T-cell (primary cell): ENCODE measurements at regions not wholly inside any gene's neighbourhood (a gene's known extent, or its start where the extent isn't known, plus 50 kb on each side); places are given as distances from the start of the nearest gene placed in this dataset.

Experiments used
- ATAC-seq, 4 experiments: fragments of 200-7000 bp in 3 of 4; fragments of 150-1000 bp in 1 of 4; cut with Tn5 transposase; replicated peaks in 1 of 4; 1 replicate in 3 of 4; 2 replicates in 1 of 4; pipeline ENCODE4 v1.10.0; 2021; ENCODE audit warnings: moderate library complexity in 3 of 4, mild to moderate bottlenecking in 2 of 4, moderate number of reproducible peaks in 1 of 4
- CTCF ChIA-PET, 2 donors: fragments of 300-600 bp; sonication (Branson Sonifier 250); formaldehyde crosslinking; loops; one replicate each; lab custom pipeline; 2022; ENCODE audit warnings: antibody characterized with exemption in 2 of 2; lab: Charles Lee
- POLR2A ChIA-PET, 2 donors: fragments of 300-600 bp; sonication (Branson Sonifier 250); formaldehyde crosslinking; loops; one replicate each; lab custom pipeline; 2022; ENCODE audit warnings: antibody characterized with exemption in 2 of 2; lab: Charles Lee
- DNase-seq, 35 experiments: peaks; one replicate each; pipeline versions ENCODE4 v3.0.0 to v3.0.0-alpha.2; 2013 to 2023
- H3K27ac ChIP-seq: one replicate; pipeline ENCODE4 v1.5.1; 2013; ENCODE audit warnings: low read length
- H3K27me3 ChIP-seq, 2 experiments: replicated peaks in 1 of 2; 1 replicate in 1 of 2; 2 replicates in 1 of 2; pipeline versions ENCODE4 v1.6.1 to v1.7.0; 2013; ENCODE audit warnings: low read length in 1 of 2, mixed read lengths in 1 of 2; ENCODE audit not compliant: control insufficient read depth in 2 of 2, insufficient read depth in 2 of 2; ENCODE audit errors: extremely low read depth in 1 of 2
- H3K36me3 ChIP-seq, 2 donors: 1 replicate in 1 of 2; 2 replicates in 1 of 2; pipeline versions ENCODE4 v1.6.1 to v1.7.0; 2013; ENCODE audit warnings: low read length in 1 of 2; ENCODE audit not compliant: control insufficient read depth in 2 of 2, insufficient read depth in 1 of 2; ENCODE audit errors: extremely low read depth in 1 of 2
- H3K4me1 ChIP-seq, 2 experiments: 1 replicate in 1 of 2; 2 replicates in 1 of 2; pipeline versions ENCODE4 v1.6.1 to v1.7.0; 2013; ENCODE audit warnings: low read length in 2 of 2, mixed read lengths in 1 of 2; ENCODE audit not compliant: insufficient read depth in 2 of 2, control insufficient read depth in 1 of 2; ENCODE audit errors: extremely low read depth in 1 of 2
- H3K4me3 ChIP-seq, 2 donors: 1 replicate in 1 of 2; 2 replicates in 1 of 2; pipeline versions ENCODE4 v1.5.1 to v1.7.0; 2013; ENCODE audit warnings: mild to moderate bottlenecking in 2 of 2, low read length in 1 of 2, moderate library complexity in 1 of 2; ENCODE audit not compliant: control insufficient read depth in 1 of 2; ENCODE audit errors: extremely low read depth in 1 of 2
- H3K9me3 ChIP-seq: 2 replicates; pipeline ENCODE4 v1.7.0; 2013
- H3K27ac Mint-ChIP-seq, 2 donors: one replicate each; pipeline ENCODE4 v1.8.0; 2020 to 2021; ENCODE audit warnings: mild to moderate bottlenecking in 2 of 2, mixed read lengths in 2 of 2
- H3K27me3 Mint-ChIP-seq, 2 donors: one replicate each; pipeline ENCODE4 v1.8.0; 2021 to 2022; ENCODE audit warnings: mixed read lengths in 2 of 2
- H3K36me3 Mint-ChIP-seq: one replicate; pipeline ENCODE4 v1.8.0; 2021; ENCODE audit warnings: mixed read lengths
- H3K4me1 Mint-ChIP-seq, 3 donors: one replicate each; pipeline ENCODE4 v1.8.0; 2020 to 2022; ENCODE audit warnings: mixed read lengths in 3 of 3, mild to moderate bottlenecking in 1 of 3
- H3K4me3 Mint-ChIP-seq, 3 donors: one replicate each; pipeline ENCODE4 v1.8.0; 2020 to 2022; ENCODE audit warnings: mild to moderate bottlenecking in 3 of 3, mixed read lengths in 3 of 3, moderate library complexity in 3 of 3
- H3K9me3 Mint-ChIP-seq, 3 donors: one replicate each; pipeline ENCODE4 v1.8.0; 2020 to 2022; ENCODE audit warnings: mixed read lengths in 3 of 3
- WGBS: methylation state at CpG from one replicate; pipeline ENCODE4 v1.1.5; 2013; ENCODE audit warnings: missing lambda C conversion rate; ENCODE audit not compliant: insufficient coverage; 5-methylcytosine and 5-hydroxymethylcytosine counted together

DNA sequence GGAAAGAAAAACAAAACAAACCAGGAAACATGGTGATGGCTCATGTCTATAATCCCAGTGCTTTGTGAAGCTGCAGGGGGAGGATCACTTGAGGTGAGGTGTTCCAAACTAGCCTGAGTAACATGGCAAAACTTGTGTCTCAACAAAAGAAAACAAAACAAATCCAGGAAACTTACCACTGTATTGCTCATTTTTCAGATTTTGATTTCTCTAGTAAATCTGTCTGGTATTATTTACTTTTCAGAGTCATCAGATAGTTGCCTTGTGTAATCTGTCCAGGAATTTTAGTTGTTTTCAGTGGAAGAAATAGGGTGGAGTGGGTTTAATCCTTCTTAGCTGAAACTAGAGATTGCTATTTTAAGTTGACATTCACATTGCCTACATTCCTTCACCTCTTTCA, 91.8 kb upstream of the ALCAM start:
- Mint-ChIP-seq H3K27ac (no peak overlapping the region), H3K4me3 (no peak overlapping the region), H3K4me1 (no peaks in the 10 kb centered on the region), H3K27me3 (peaks cover 3% of the 10 kb centered on the region in 2 donors), H3K9me3 (no peaks in the 10 kb centered on the region), H3K36me3 (no peaks in the 10 kb centered on the region)
- Histone ChIP-seq H3K36me3 (no peaks in the 10 kb centered on the region), H3K4me1 (no peaks in the 10 kb centered on the region), H3K4me3 (no peak overlapping the region), H3K27ac (no peak overlapping the region), H3K27me3 (no peaks in the 10 kb centered on the region), H3K9me3 (no peaks in the 10 kb centered on the region)
- ChIA-PET POLR2A (no interaction called here), CTCF (no interaction called here)
- DNase-seq (no peak), ATAC-seq (no peak)

DNA sequence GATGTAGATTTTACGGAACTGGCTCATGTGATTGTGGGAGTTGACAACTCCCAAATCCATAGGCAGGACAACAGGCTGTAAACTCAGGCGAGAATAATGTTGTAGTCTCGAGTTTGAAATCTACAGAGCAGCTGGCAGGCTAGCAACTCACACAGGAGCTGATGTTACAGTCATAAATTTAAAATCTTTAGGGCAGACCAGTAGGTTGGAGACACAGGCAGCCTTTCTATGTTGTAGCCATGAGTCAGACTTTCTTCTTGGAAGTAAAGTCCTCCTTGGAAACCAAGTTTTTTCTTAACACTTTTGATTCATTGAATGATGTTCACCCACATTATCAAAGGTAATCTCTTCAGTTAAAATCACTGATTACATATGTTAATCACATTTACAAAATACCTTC, 89.1 kb upstream of the ALCAM start:
- DNase-seq: no peak
- Mint-ChIP-seq H3K4me3 (no peak overlapping the region), H3K27me3 (peaks cover 3% of the 10 kb centered on the region in 2 donors), H3K36me3 (no peaks in the 10 kb centered on the region), H3K9me3 (no peaks in the 10 kb centered on the region), H3K27ac (no peak overlapping the region), H3K4me1 (peaks cover 0 to 2% (median 0%) of the 10 kb centered on the region in 3 donors)
- ChIA-PET CTCF (no interaction called here), POLR2A (no interaction called here)
- Histone ChIP-seq H3K9me3 (no peaks in the 10 kb centered on the region), H3K27me3 (no peaks in the 10 kb centered on the region), H3K4me1 (no peaks in the 10 kb centered on the region), H3K4me3 (no peak overlapping the region), H3K36me3 (no peaks in the 10 kb centered on the region), H3K27ac (no peak overlapping the region)
- ATAC-seq: no peak
- 90% methylated on average over 2 of the region's 3 CpGs for whole genome bisulfite sequencing

- POLR2A ChIA-PET: no interaction called here
- Mint-ChIP-seq H3K36me3 (no peaks in the 10 kb centered on the region), H3K9me3 (no peaks in the 10 kb centered on the region), H3K27ac (no peak overlapping the region), H3K4me3 (no peak overlapping the region), H3K4me1 (peaks cover 0 to 2% (median 0%) of the 10 kb centered on the region in 3 donors), H3K27me3 (peaks cover 1 to 3% of the 10 kb centered on the region in 2 donors)
- Histone ChIP-seq H3K4me3 (no peak overlapping the region), H3K4me1 (no peaks in the 10 kb centered on the region), H3K27me3 (no peaks in the 10 kb centered on the region), H3K36me3 (no peaks in the 10 kb centered on the region), H3K27ac (no peak overlapping the region), H3K9me3 (no peaks in the 10 kb centered on the region)
- DNase-seq (no peak), ATAC-seq (no peak)
- no CpG with 5 or more reads among the region's 1 CpG for WGBS
- CTCF ChIA-PET: no interaction called here
These were observed 88.0 kb upstream of the ALCAM start for GRCh38 chr3:105278688-105279087.

GRCh38 chr3:105281989-105282388, 84.7 kb upstream of the ALCAM start:
- Mint-ChIP-seq H3K4me3 (no peak overlapping the region), H3K27ac (no peak overlapping the region), H3K27me3 (no peaks in the 10 kb centered on the region), H3K4me1 (peaks cover 0 to 2% (median 0%) of the 10 kb centered on the region in 3 donors), H3K9me3 (no peaks in the 10 kb centered on the region), H3K36me3 (no peaks in the 10 kb centered on the region)
- H3K27me3 ChIP-seq: no peaks in the 10 kb centered on the region
- no peak overlapping the region for H3K4me3 ChIP-seq
- H3K9me3 ChIP-seq: no peaks in the 10 kb centered on the region
- no peak overlapping the region for H3K27ac ChIP-seq
- ChIA-PET CTCF (no interaction called here), POLR2A (no interaction called here)
- DNase-seq: no peak
- no peak for ATAC-seq
- H3K4me1 ChIP-seq: no peaks in the 10 kb centered on the region
- H3K36me3 ChIP-seq: no peaks in the 10 kb centered on the region
- WGBS: no CpG with 5 or more reads among the region's 1 CpG

GRCh38 chr3:105284876-105285275, 81.8 kb upstream of the ALCAM start:
- H3K4me3 ChIP-seq: no peak overlapping the region
- no peaks in the 10 kb centered on the region for H3K36me3 ChIP-seq
- no peaks in the 10 kb centered on the region for H3K9me3 ChIP-seq
- ChIA-PET CTCF (interaction anchor here in 1 of 2 donors (1.2 kb wide), 1 partner anchor 9 kb away, joined by 3 read pairs; no protein-coding TSS in a partner anchor), POLR2A (no interaction called here)
- Mint-ChIP-seq H3K9me3 (no peaks in the 10 kb centered on the region), H3K36me3 (no peaks in the 10 kb centered on the region), H3K4me1 (peaks cover 0 to 2% (median 0%) of the 10 kb centered on the region in 3 donors), H3K4me3 (no peak overlapping the region), H3K27ac (no peak overlapping the region), H3K27me3 (no peaks in the 10 kb centered on the region)
- H3K27ac ChIP-seq: no peak overlapping the region
- H3K4me1 ChIP-seq: no peaks in the 10 kb centered on the region
- no peaks in the 10 kb centered on the region for H3K27me3 ChIP-seq
- no peak for ATAC-seq
- no peak for DNase-seq
- no CpG with 5 or more reads among the region's 2 CpGs for WGBS

GRCh38 chr3:105285653-105286241, 81.0 kb upstream of the ALCAM start:
- no CpG with 5 or more reads among the region's 1 CpG for WGBS
- Mint-ChIP-seq H3K27ac (no peak overlapping the region), H3K27me3 (no peaks in the 10 kb centered on the region), H3K36me3 (no peaks in the 10 kb centered on the region), H3K4me1 (peaks cover 0 to 2% (median 0%) of the 10 kb centered on the region in 3 donors), H3K9me3 (no peaks in the 10 kb centered on the region), H3K4me3 (no peak overlapping the region)
- no peaks in the 10 kb centered on the region for H3K36me3 ChIP-seq
- H3K9me3 ChIP-seq: no peaks in the 10 kb centered on the region
- no peak overlapping the region for H3K27ac ChIP-seq
- H3K4me1 ChIP-seq: no peaks in the 10 kb centered on the region
- ATAC-seq: no peak
- no peak for DNase-seq
- POLR2A ChIA-PET: no interaction called here
- CTCF ChIA-PET: no interaction called here
- no peak overlapping the region for H3K4me3 ChIP-seq
- no peaks in the 10 kb centered on the region for H3K27me3 ChIP-seq

DNA sequence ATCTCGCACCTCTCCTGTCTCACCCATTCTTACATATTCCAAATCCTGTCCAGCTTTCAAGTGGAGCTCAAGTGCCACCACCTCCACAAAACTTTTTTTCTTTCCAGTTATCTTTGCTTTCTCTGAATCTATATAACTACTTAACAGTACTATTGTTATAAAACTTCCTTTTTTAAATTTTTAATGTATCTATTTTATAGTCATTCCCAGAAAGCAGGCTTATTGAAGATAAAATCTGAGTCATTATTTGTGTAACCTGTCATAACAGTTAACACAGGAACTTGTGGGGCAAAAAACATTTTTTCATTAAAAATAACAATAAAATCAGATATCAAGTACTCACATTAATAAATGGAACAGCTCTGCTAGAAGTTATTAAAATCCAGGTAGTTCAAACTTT, 73.3 kb upstream of the ALCAM start:
- Histone ChIP-seq H3K4me3 (no peak overlapping the region), H3K27me3 (no peaks in the 10 kb centered on the region), H3K4me1 (no peaks in the 10 kb centered on the region), H3K9me3 (no peaks in the 10 kb centered on the region), H3K27ac (no peak overlapping the region), H3K36me3 (no peaks in the 10 kb centered on the region)
- ChIA-PET CTCF (no interaction called here), POLR2A (no interaction called here)
- DNase-seq (no peak), ATAC-seq (no peak)
- peaks cover 0 to 8% of the 10 kb centered on the region in 2 donors for H3K27me3 Mint-ChIP-seq
- H3K27ac Mint-ChIP-seq: no peak overlapping the region
- WGBS: 88% methylated on average over 1 of the region's 1 CpG
- H3K9me3 Mint-ChIP-seq: peaks cover 0 to 13% (median 9%) of the 10 kb centered on the region in 3 donors
- no peak overlapping the region for H3K4me3 Mint-ChIP-seq
- no peaks in the 10 kb centered on the region for H3K4me1 Mint-ChIP-seq
- H3K36me3 Mint-ChIP-seq: no peaks in the 10 kb centered on the region
